ENCODE measurements at regions not wholly inside any gene's neighbourhood (a gene's known extent, or its start where the extent isn't known, plus 50 kb on each side); places are given as distances from the start of the nearest gene placed in this dataset.

- POLR2A ChIA-PET, result interaction anchor here (1.1 kb wide), 1 partner anchor 16 kb away, joined by 4 read pairs; no protein-coding TSS in a partner anchor
- DNase-seq, result no peak
- no peak overlapping the region for H3K27ac Mint-ChIP-seq
- H3K4me1 Mint-ChIP-seq (ENCODE audit: low read depth), result peaks cover 15% of the 10 kb centered on the region
- no peaks in the 10 kb centered on the region for H3K27me3 Mint-ChIP-seq
- H3K4me3 Mint-ChIP-seq, result no peak overlapping the region
- no peak for TF ChIP-seq CTCF (IDR thresholded peaks at IDR 0.05)
- CTCF ChIA-PET, result interaction anchor here (0.7 to 2.2 kb wide), 10 partner anchors 21 to 327 kb away, joined by 3 to 14 read pairs (median 4); partner anchors contain the start of gene PIM1
- no peaks in the 10 kb centered on the region for H3K9me3 Mint-ChIP-seq
- intact Hi-C loops (cut with micrococcal nuclease), result no loop called here
- no peaks in the 10 kb centered on the region for H3K36me3 Mint-ChIP-seq (ENCODE audit: low read depth)
- no peak for ATAC-seq
Observed at GRCh38 chr6:37109714-37110499, 60.0 kb upstream of the PIM1 start.

- no peak overlapping the region for H3K4me3 Mint-ChIP-seq
- TF ChIP-seq CTCF (IDR thresholded peaks at IDR 0.05), result no peak
- CTCF ChIA-PET, result interaction anchor here (0.6 to 2.2 kb wide), 13 partner anchors 8 to 328 kb away, joined by 3 to 14 read pairs (median 4); partner anchors contain the start of gene PIM1
- peaks cover 15% of the 10 kb centered on the region for H3K4me1 Mint-ChIP-seq (ENCODE audit: low read depth)
- no peaks in the 10 kb centered on the region for H3K9me3 Mint-ChIP-seq
- no peaks in the 10 kb centered on the region for H3K27me3 Mint-ChIP-seq
- DNase-seq (peak; percentile 62), ATAC-seq (peak; percentile 93)
- POLR2A ChIA-PET, result interaction anchor here (1.0 to 1.1 kb wide), 2 partner anchors 16 to 56 kb away, joined by 3 to 4 read pairs; no protein-coding TSS in a partner anchor
- no peak overlapping the region for H3K27ac Mint-ChIP-seq
- intact Hi-C loops (cut with micrococcal nuclease), result no loop called here
- no peaks in the 10 kb centered on the region for H3K36me3 Mint-ChIP-seq (ENCODE audit: low read depth)
Observed at GRCh38 chr6:37110500-37111461, 59.2 kb upstream of the PIM1 start.

GRCh38 chr6:37113976-37114375 lies 56.0 kb upstream of the PIM1 start:
- DNase-seq, result no peak
- Mint-ChIP-seq H3K9me3 (no peaks in the 10 kb centered on the region), H3K36me3 (ENCODE audit: low read depth) (no peaks in the 10 kb centered on the region), H3K27ac (no peak overlapping the region), H3K4me3 (no peak overlapping the region), H3K27me3 (no peaks in the 10 kb centered on the region), H3K4me1 (ENCODE audit: low read depth) (peaks cover 15% of the 10 kb centered on the region)
- ChIA-PET POLR2A (interaction anchor here (1.0 kb wide), 1 partner anchor 11 kb away, joined by 3 read pairs; no protein-coding TSS in a partner anchor), CTCF (no interaction called here)
- ATAC-seq, result no peak
- no peak for TF ChIP-seq CTCF (IDR thresholded peaks at IDR 0.05)
- intact Hi-C loops (cut with micrococcal nuclease), result no loop called here

- DNase-seq, result no peak
- no peaks in the 10 kb centered on the region for H3K9me3 Mint-ChIP-seq
- ChIA-PET CTCF (interaction anchor here (0.8 kb wide), 1 partner anchor 58 kb away, joined by 4 read pairs; no protein-coding TSS in a partner anchor), POLR2A (no interaction called here)
- H3K4me1 Mint-ChIP-seq (ENCODE audit: low read depth), result peaks cover 15% of the 10 kb centered on the region
- H3K27me3 Mint-ChIP-seq, result no peaks in the 10 kb centered on the region
- no peak overlapping the region for H3K4me3 Mint-ChIP-seq
- intact Hi-C loops (cut with micrococcal nuclease), result no loop called here
- TF ChIP-seq CTCF (IDR thresholded peaks at IDR 0.05), result no peak
- H3K27ac Mint-ChIP-seq, result no peak overlapping the region
- ATAC-seq, result no peak
- no peaks in the 10 kb centered on the region for H3K36me3 Mint-ChIP-seq (ENCODE audit: low read depth)
Observed at GRCh38 chr6:37114612-37115011, 55.3 kb upstream of the PIM1 start.

Data from activated CD8-positive, alpha-beta T cell treated with anti-CD3 and anti-CD28 coated beads for 36 hours (primary cell).